DND-41 (cell line): ENCODE measurements at regions not wholly inside any gene's neighbourhood (a gene's known extent, or its start where the extent isn't known, plus 50 kb on each side); places are given as distances from the start of the nearest gene placed in this dataset.

ENCODE experiments used
- ATAC-seq: fragments of 200-7000 bp; cut with Tn5 transposase; 3 replicates; pipeline ENCODE4 v1.9.1; 2021; ENCODE audit warnings: low read depth; ENCODE audit not compliant: insufficient read depth
- DNase-seq: peaks from one replicate; pipeline ENCODE4 v3.0.0-alpha.2; 2020
- H2AFZ ChIP-seq: 2 replicates; pipeline ENCODE4 v1.6.0; 2012; ENCODE audit warnings: low read depth, low read length
- H3K27ac ChIP-seq: 2 replicates; pipeline ENCODE4 v1.5.1; 2012; ENCODE audit warnings: low read length, inconsistent platforms
- H3K27me3 ChIP-seq: fragments of 200-600 bp; sonication (generic); 2 replicates; pipeline ENCODE4 v1.6.0; 2012; ENCODE audit warnings: low read length, mild to moderate bottlenecking, inconsistent platforms; ENCODE audit not compliant: insufficient read depth, poor library complexity
- H3K36me3 ChIP-seq: 2 replicates; pipeline ENCODE4 v1.5.1; 2012; ENCODE audit warnings: low read length, inconsistent platforms; ENCODE audit not compliant: insufficient read depth
- H3K4me1 ChIP-seq: 2 replicates; pipeline ENCODE4 v1.5.1; 2012; ENCODE audit warnings: mild to moderate bottlenecking, low read length; ENCODE audit not compliant: insufficient read depth
- H3K4me2 ChIP-seq: 2 replicates; pipeline ENCODE4 v1.6.0; 2012; ENCODE audit warnings: mild to moderate bottlenecking, moderate library complexity, low read length, inconsistent platforms; ENCODE audit not compliant: insufficient read depth
- H3K4me3 ChIP-seq, 2 experiments: fragments of 200-600 bp in 1 of 2; shearing (Covaris generic) in 1 of 2; 2 replicates each; pipeline ENCODE4 v1.5.1; 2012 to 2016; ENCODE audit warnings: inconsistent platforms in 2 of 2, low read length in 2 of 2, mild to moderate bottlenecking in 2 of 2, low read depth in 1 of 2, moderate library complexity in 1 of 2
- H3K79me2 ChIP-seq: 2 replicates; pipeline ENCODE4 v1.6.0; 2012; ENCODE audit warnings: low read length, inconsistent platforms; ENCODE audit not compliant: insufficient read depth
- H3K9ac ChIP-seq: 2 replicates; pipeline ENCODE4 v1.6.0; 2012; ENCODE audit warnings: low read depth, mild to moderate bottlenecking, inconsistent platforms, low read length, moderate library complexity
- H3K9me3 ChIP-seq: 2 replicates; pipeline ENCODE4 v1.5.1; 2012; ENCODE audit warnings: low read length, moderate library complexity, mild to moderate bottlenecking, inconsistent platforms; ENCODE audit not compliant: insufficient read depth, severe bottlenecking
- H4K20me1 ChIP-seq: 2 replicates; pipeline ENCODE4 v1.6.0; 2012; ENCODE audit warnings: low read length; ENCODE audit not compliant: insufficient read depth
- CTCF ChIP-seq: IDR thresholded peaks from 2 replicates; pipeline ENCODE4 v1.5.1; 2012; ENCODE audit warnings: borderline replicate concordance, low read length, moderate library complexity, mild to moderate bottlenecking; ENCODE audit not compliant: poor library complexity, severe bottlenecking; ENCODE audit errors: extremely low read depth
- EZH2 ChIP-seq: IDR thresholded peaks from 3 replicates; pipeline ENCODE4 v1.6.1; 2012; ENCODE audit warnings: borderline replicate concordance, low read depth, mild to moderate bottlenecking, moderate library complexity, low read length, inconsistent platforms; ENCODE audit not compliant: severe bottlenecking

GRCh38 chr1:68889471-68889870 is 392.6 kb upstream of the DEPDC1 start:
- TF ChIP-seq EZH2 (no peak), CTCF (no peak)
- H3K36me3 ChIP-seq, result no peaks in the 10 kb centered on the region
- no peak overlapping the region for H3K9ac ChIP-seq
- H3K4me1 ChIP-seq, result peaks cover 6% of the 10 kb centered on the region; the same call in 1 of the 2 replicates
- no peaks in the 10 kb centered on the region for H3K9me3 ChIP-seq
- no peaks in the 10 kb centered on the region for H3K79me2 ChIP-seq
- DNase-seq (no peak), ATAC-seq (no peak)
- H3K4me3 ChIP-seq, result no peak overlapping the region
- H2AFZ ChIP-seq, result no peak overlapping the region
- no peak overlapping the region for H3K27ac ChIP-seq
- no peak overlapping the region for H3K4me2 ChIP-seq
- H3K27me3 ChIP-seq, result no peaks in the 10 kb centered on the region
- H4K20me1 ChIP-seq, result no peaks in the 10 kb centered on the region

- no peaks in the 10 kb centered on the region for H3K9me3 ChIP-seq
- ATAC-seq, result no peak
- H3K36me3 ChIP-seq, result no peaks in the 10 kb centered on the region
- no peaks in the 10 kb centered on the region for H3K79me2 ChIP-seq
- no peaks in the 10 kb centered on the region for H3K27me3 ChIP-seq
- no peak overlapping the region for H2AFZ ChIP-seq
- no peak overlapping the region for H3K4me3 ChIP-seq
- 0 out of 2 replicates have a peak, but pooled peaks cover 3% of the 10 kb centered on the region for H3K4me1 ChIP-seq
- no peak overlapping the region for H3K27ac ChIP-seq
- H3K9ac ChIP-seq, result no peak overlapping the region
- no peak for TF ChIP-seq CTCF
- no peak for TF ChIP-seq EZH2
- H4K20me1 ChIP-seq, result no peaks in the 10 kb centered on the region
- no peak for DNase-seq
- no peak overlapping the region for H3K4me2 ChIP-seq
Observed at GRCh38 chr1:68890736-68891135, 393.9 kb upstream of the DEPDC1 start.

- Histone ChIP-seq H3K4me3 (no peak overlapping the region), H3K27me3 (no peaks in the 10 kb centered on the region), H2AFZ (no peak overlapping the region), H3K9me3 (no peaks in the 10 kb centered on the region), H3K4me1 (no peaks in the 10 kb centered on the region), H3K4me2 (no peak overlapping the region), H3K27ac (no peak overlapping the region), H3K79me2 (no peaks in the 10 kb centered on the region), H3K9ac (no peak overlapping the region), H3K36me3 (no peaks in the 10 kb centered on the region), H4K20me1 (no peaks in the 10 kb centered on the region)
- ATAC-seq, result no peak
- DNase-seq, result no peak
- TF ChIP-seq CTCF, result no peak
- no peak for TF ChIP-seq EZH2
Observed at GRCh38 chr1:68904477-68904876, 407.6 kb upstream of the DEPDC1 start.

- no peak for ATAC-seq
Observed at GRCh38 chr1:68906431-68906830, 409.5 kb upstream of the DEPDC1 start.

More at GRCh38 chr1:68906431-68906830, 409.5 kb upstream of the DEPDC1 start:
- Histone ChIP-seq H3K9ac (no peak overlapping the region), H3K27ac (no peak overlapping the region), H3K27me3 (no peaks in the 10 kb centered on the region), H3K79me2 (no peaks in the 10 kb centered on the region), H4K20me1 (no peaks in the 10 kb centered on the region), H3K4me1 (no peaks in the 10 kb centered on the region), H3K36me3 (no peaks in the 10 kb centered on the region), H3K4me3 (no peak overlapping the region), H3K4me2 (no peak overlapping the region), H2AFZ (no peak overlapping the region), H3K9me3 (peaks cover 6% of the 10 kb centered on the region)
- no peak for DNase-seq
- no peak for TF ChIP-seq EZH2
- no peak for TF ChIP-seq CTCF
